ENCODE measurements at regions not wholly inside any gene's neighbourhood (a gene's known extent, or its start where the extent isn't known, plus 50 kb on each side); places are given as distances from the start of the nearest gene placed in this dataset.
"Not testable (repeated sequence)": the region's sequence is repeated elsewhere in the genome, so short reads cannot be mapped to it uniquely, and the experiment has no call there.

- DNase-seq (ENCODE audit: low read depth in 2 of 2), result no peak
- H3K4me3 ChIP-seq (replicated peaks in 1 of 2; ENCODE audit: low read depth in 2 of 2, low read length in 2 of 2), result no peak overlapping the region
- no peak for TF ChIP-seq CTCF (IDR thresholded peaks at IDR 0.05; ENCODE audit: low read depth, low read length)
Observed at GRCh38 chr7:10472115-10472514, 501.6 kb upstream of the PHF14 start.

- no peak for DNase-seq (ENCODE audit: low read depth in 2 of 2)
- TF ChIP-seq CTCF (IDR thresholded peaks at IDR 0.05; ENCODE audit: low read depth, low read length), result no peak
Observed at GRCh38 chr7:10473569-10473968, 500.1 kb upstream of the PHF14 start.

GRCh38 chr7:10474048-10474447 is 499.6 kb upstream of the PHF14 start:
- peak in 1 of 2 donors; percentile 25 for DNase-seq (ENCODE audit: low read depth in 2 of 2)
- no peak overlapping the region for H3K4me3 ChIP-seq (replicated peaks in 1 of 2; ENCODE audit: low read depth in 2 of 2, low read length in 2 of 2)
- TF ChIP-seq CTCF (IDR thresholded peaks at IDR 0.05; ENCODE audit: low read depth, low read length), result no peak

More at GRCh38 chr7:10473569-10473968, 500.1 kb upstream of the PHF14 start:
- H3K4me3 ChIP-seq (replicated peaks in 1 of 2; ENCODE audit: low read depth in 2 of 2, low read length in 2 of 2), result no peak overlapping the region

GRCh38 chr7:10475940-10476641 is 497.6 kb upstream of the PHF14 start:
- no peak for DNase-seq (ENCODE audit: low read depth in 2 of 2)
- no peak for TF ChIP-seq CTCF (IDR thresholded peaks at IDR 0.05; ENCODE audit: low read depth, low read length)
- H3K4me3 ChIP-seq (replicated peaks in 1 of 2; ENCODE audit: low read depth in 2 of 2, low read length in 2 of 2), result no peak overlapping the region

GRCh38 chr7:10476642-10477041 is 497.0 kb upstream of the PHF14 start:
- no peak for DNase-seq (ENCODE audit: low read depth in 2 of 2)
- no peak overlapping the region for H3K4me3 ChIP-seq (replicated peaks in 1 of 2; ENCODE audit: low read depth in 2 of 2, low read length in 2 of 2)
- no peak for TF ChIP-seq CTCF (IDR thresholded peaks at IDR 0.05; ENCODE audit: low read depth, low read length)

- TF ChIP-seq CTCF (IDR thresholded peaks at IDR 0.05; ENCODE audit: low read depth, low read length), result no peak
- DNase-seq (ENCODE audit: low read depth in 2 of 2), result no peak
- H3K4me3 ChIP-seq (replicated peaks in 1 of 2; ENCODE audit: low read depth in 2 of 2, low read length in 2 of 2), result no peak overlapping the region
Observed at GRCh38 chr7:10483671-10484070, 490.0 kb upstream of the PHF14 start.

- H3K4me3 ChIP-seq (replicated peaks in 1 of 2; ENCODE audit: low read depth in 2 of 2, low read length in 2 of 2), result no peak overlapping the region
- no peak for TF ChIP-seq CTCF (IDR thresholded peaks at IDR 0.05; ENCODE audit: low read depth, low read length)
- DNase-seq (ENCODE audit: low read depth in 2 of 2), result no peak
Observed at GRCh38 chr7:10484767-10485166, 488.9 kb upstream of the PHF14 start.

- DNase-seq (ENCODE audit: low read depth in 2 of 2); H3K4me3 ChIP-seq (replicated peaks in 1 of 2; ENCODE audit: low read depth in 2 of 2, low read length in 2 of 2): not testable (repeated sequence)
Observed at GRCh38 chr7:10501206-10501884, 472.3 kb upstream of the PHF14 start.

Data from cardiac fibroblast (primary cell).